HepG2 (cell line): ENCODE measurements at regions not wholly inside any gene's neighbourhood (a gene's known extent, or its start where the extent isn't known, plus 50 kb on each side); places are given as distances from the start of the nearest gene placed in this dataset.

Experiments
- ATAC-seq: fragments of 200-7000 bp; cut with Tn5 transposase; 3 replicates; pipeline ENCODE4 v1.9.1; 2020; ENCODE audit warnings: mild to moderate bottlenecking, moderate library complexity
- BruUV-seq: library from RNA; stranded (reverse); fragments of 400-500 nt; replicated peaks from 2 replicates; lab custom pipeline; 2021; lab: Mats Ljungman, UMichigan
- CTCF ChIA-PET: fragments of 300-600 bp; formaldehyde crosslinking; extraction: SDS; loops from one replicate; lab custom pipeline; 2021; ENCODE audit warnings: low total read pairs, inconsistent platforms, low intra/inter-chr PET ratio; lab: Yijun Ruan, JAX
- POLR2A ChIA-PET: fragments of 350-600 bp; sonication (Branson Sonifier 250); formaldehyde crosslinking; loops from one replicate; lab custom pipeline; 2020; ENCODE audit warnings: antibody characterized with exemption, inconsistent platforms; lab: Yijun Ruan, JAX
- DNase-seq: peaks from one replicate; pipeline ENCODE4 v3.0.0-alpha.2; 2015; ENCODE audit warnings: low spot score
- FAIRE-seq: peaks from 3 replicates; lab custom pipeline; 2011; peaks lifted over from hg19 to GRCh38; lab: Jason Lieb, UNC
- H2AFZ ChIP-seq: one replicate; pipeline ENCODE4 v1.6.1; 2011; ENCODE audit warnings: low read length, inconsistent platforms
- H3K27ac ChIP-seq: fragments of 300-600 bp; 3 replicates; pipeline ENCODE4 v1.8.0; 2011; ENCODE audit warnings: mixed run types, mild to moderate bottlenecking, mixed read lengths, low read length, inconsistent platforms; ENCODE audit not compliant: insufficient read depth; ENCODE audit errors: extremely low read length
- H3K27me3 ChIP-seq, 2 experiments: fragments of 200-600 bp in 1 of 2; 2 replicates in 1 of 2; 3 replicates in 1 of 2; pipeline versions ENCODE4 v1.6.0 to v1.8.0; 2011; ENCODE audit warnings: low read length in 2 of 2, mild to moderate bottlenecking in 2 of 2, moderate library complexity in 2 of 2, inconsistent platforms in 1 of 2; ENCODE audit not compliant: insufficient read depth in 2 of 2, control insufficient read depth in 1 of 2
- H3K36me3 ChIP-seq, 2 experiments: fragments of 200-600 bp in 1 of 2; replicated peaks in 1 of 2; 2 replicates in 1 of 2; 3 replicates in 1 of 2; pipeline versions ENCODE4 v1.5.1 to v1.8.0; 2011; ENCODE audit warnings: low read length in 2 of 2, inconsistent platforms in 1 of 2; ENCODE audit not compliant: insufficient read depth in 2 of 2, control insufficient read depth in 1 of 2
- H3K4me1 ChIP-seq: 2 replicates; pipeline ENCODE4 v1.5.1; 2012; ENCODE audit warnings: low read length, inconsistent platforms; ENCODE audit not compliant: insufficient read depth
- H3K4me2 ChIP-seq: 2 replicates; pipeline ENCODE4 v1.6.0; 2011; ENCODE audit warnings: low read depth, low read length, inconsistent platforms
- H3K4me3 ChIP-seq, 3 experiments: fragments of 200-600 bp in 1 of 3; sonication (generic), shearing (Covaris generic) in 1 of 3; replicated peaks in 1 of 3; 2 replicates each; pipeline ENCODE4 v1.5.1; 2011 to 2016; ENCODE audit warnings: low read length in 3 of 3, inconsistent platforms in 2 of 3, low read depth in 2 of 3, mild to moderate bottlenecking in 2 of 3, control low read depth in 1 of 3, mixed read lengths in 1 of 3; ENCODE audit not compliant: insufficient read depth in 1 of 3
- H3K79me2 ChIP-seq: one replicate; pipeline ENCODE4 v1.6.1; 2011; ENCODE audit warnings: low read length, inconsistent platforms; ENCODE audit not compliant: insufficient read depth
- H3K9ac ChIP-seq: 2 replicates; pipeline ENCODE4 v1.6.0; 2011; ENCODE audit warnings: mild to moderate bottlenecking, low read depth, low read length, inconsistent platforms; ENCODE audit not compliant: insufficient read depth
- H3K9me3 ChIP-seq: 2 replicates; pipeline ENCODE4 v1.5.1; 2012; ENCODE audit warnings: mild to moderate bottlenecking, low read length
- H4K20me1 ChIP-seq: 2 replicates; pipeline ENCODE4 v1.6.0; 2011; ENCODE audit warnings: inconsistent platforms, mild to moderate bottlenecking, low read length, moderate library complexity; ENCODE audit not compliant: insufficient read depth
- NFE2L2 ChIP-seq: fragments of 150-350 bp; IDR thresholded peaks from 2 replicates; pipeline ENCODE4 v1.6.1; 2014; ENCODE audit warnings: low read length
- NFKB2 ChIP-seq: sonication (generic); formaldehyde crosslinking; IDR thresholded peaks from 2 replicates; pipeline ENCODE4 v1.4.0; 2020; ENCODE audit warnings: missing genetic modification reagents, borderline replicate concordance
- SIX1 ChIP-seq: sonication (generic); formaldehyde crosslinking; IDR thresholded peaks from 2 replicates; pipeline ENCODE4 v1.4.0; 2020; ENCODE audit warnings: missing genetic modification reagents, borderline replicate concordance
- YY1 ChIP-seq: IDR thresholded peaks from 2 replicates; pipeline ENCODE4 v1.6.1; 2011; ENCODE audit warnings: low read length, low read depth, moderate library complexity, mild to moderate bottlenecking; ENCODE audit not compliant: insufficient read depth, insufficient replicate concordance
- ZFP82 ChIP-seq: sonication (generic); formaldehyde crosslinking; IDR thresholded peaks from 2 replicates; pipeline ENCODE4 v1.5.1; 2020; ENCODE audit warnings: mild to moderate bottlenecking, missing genetic modification reagents, borderline replicate concordance
- ZMYM4 ChIP-seq: sonication (generic); formaldehyde crosslinking; IDR thresholded peaks from 2 replicates; pipeline ENCODE4 v1.8.1; 2023; ENCODE audit warnings: mild to moderate bottlenecking, missing genetic modification reagents
- ZNF383 ChIP-seq: sonication (generic); formaldehyde crosslinking; IDR thresholded peaks from 2 replicates; pipeline ENCODE4 v1.4.0; 2020; ENCODE audit warnings: missing genetic modification reagents, mild to moderate bottlenecking, borderline replicate concordance
- ZNF549 ChIP-seq: sonication (generic); formaldehyde crosslinking; IDR thresholded peaks from 2 replicates; pipeline ENCODE4 v1.5.0; 2020; ENCODE audit warnings: missing genetic modification reagents
- ZNF563 ChIP-seq: sonication (generic); formaldehyde crosslinking; IDR thresholded peaks from 2 replicates; pipeline ENCODE4 v1.8.0; 2022; ENCODE audit warnings: mild to moderate bottlenecking, moderate library complexity, missing genetic modification reagents
- ZNF841 ChIP-seq: sonication (generic); formaldehyde crosslinking; IDR thresholded peaks from 2 replicates; pipeline ENCODE4 v1.8.1; 2023; ENCODE audit warnings: missing genetic modification reagents, borderline replicate concordance
- WGBS: methylation state at CpG from one replicate; pipeline ENCODE4 v1.1.6; 2017; ENCODE audit warnings: low lambda C conversion rate; 5-methylcytosine and 5-hydroxymethylcytosine counted together
- in situ Hi-C: cut with HindIII; loops from 2 replicates; pipeline ENCODE4 v1.10.0; 2017; ENCODE audit warnings: low pct_unique_long_range_greater_than_20kb; ENCODE audit not compliant: extremely low pct_ligation_motif_present
- intact Hi-C: fragments of 100-400 bp; cut with micrococcal nuclease; formaldehyde crosslinking; loops from one replicate; pipeline ENCODE4 v1.10.0; 2022; ENCODE audit not compliant: unreplicated experiment
- TF ChIP-seq, protein P1 (sequence below): IDR thresholded peaks from 2 replicates; pipeline ENCODE4 v1.6.1; 2016; ENCODE audit warnings: missing compliant biosample characterization, missing genetic modification reagents, borderline replicate concordance
- TF ChIP-seq, protein P2 (sequence below): IDR thresholded peaks from 2 replicates; pipeline ENCODE4 v1.6.1; 2018; ENCODE audit warnings: missing genetic modification reagents, mild to moderate bottlenecking, missing compliant biosample characterization
- TF ChIP-seq, protein P3 (sequence below): sonication (generic); formaldehyde crosslinking; conservative IDR thresholded peaks from 2 replicates; pipeline ENCODE4 v1.8.0; 2022; ENCODE audit warnings: low read depth, missing genetic modification reagents
- TF ChIP-seq, protein P4 (sequence below): sonication (generic); formaldehyde crosslinking; IDR thresholded peaks from 2 replicates; pipeline ENCODE4 v1.8.1; 2023; ENCODE audit warnings: missing genetic modification reagents, mild to moderate bottlenecking, borderline replicate concordance
- TF ChIP-seq, protein P5 (sequence below): sonication (generic); formaldehyde crosslinking; IDR thresholded peaks from 2 replicates; pipeline ENCODE4 v1.9.0; 2021; ENCODE audit warnings: missing genetic modification reagents, borderline replicate concordance

DNA sequence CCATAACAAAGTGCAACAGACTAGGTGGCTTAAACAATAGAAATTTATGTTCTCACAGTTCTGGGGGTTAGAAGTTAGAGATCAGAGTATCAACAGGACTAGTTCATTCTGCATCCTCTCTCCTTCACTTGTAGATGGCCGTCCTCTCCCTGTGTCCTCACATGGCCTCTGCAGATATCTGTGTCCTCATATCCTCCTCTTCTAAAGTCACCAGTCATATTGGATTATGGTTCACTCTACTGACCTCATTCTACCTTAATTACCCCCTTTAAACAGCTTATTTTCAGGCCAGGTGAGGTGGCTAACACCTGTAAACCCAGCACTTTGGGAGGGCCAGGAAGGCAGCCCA lies 135.1 kb downstream of the RAB38 start:
- BruUV-seq, result no TSS peak
- intact Hi-C loops, result no loop called here
- H3K9ac ChIP-seq, result no peak overlapping the region
- no peaks in the 10 kb centered on the region for H4K20me1 ChIP-seq
- 0% methylated on average over 1 of the region's 1 CpG for WGBS
- FAIRE-seq, result no peak
- no peaks in the 10 kb centered on the region for H3K9me3 ChIP-seq
- no peak overlapping the region for H3K4me3 ChIP-seq
- in situ Hi-C loops, result no loop called here
- no peak overlapping the region for H2AFZ ChIP-seq
- H3K4me2 ChIP-seq, result no peak overlapping the region
- no peak overlapping the region for H3K27ac ChIP-seq
- no peak for ATAC-seq
- no peaks in the 10 kb centered on the region for H3K36me3 ChIP-seq
- no peak for DNase-seq
- H3K79me2 ChIP-seq, result no peaks in the 10 kb centered on the region
- no peaks in the 10 kb centered on the region; a peak in 1 of 5 replicates for H3K27me3 ChIP-seq
- H3K4me1 ChIP-seq, result no peaks in the 10 kb centered on the region
- ChIA-PET CTCF (no interaction called here), POLR2A (no interaction called here)
- TF ChIP-seq ZNF841 (CRISPR knock-in tag) (no peak), NFE2L2 (no peak), ZNF383 (no peak), SIX1 (no peak), ZNF563 (CRISPR knock-in tag) (no peak), ZNF549 (CRISPR knock-in tag) (no peak), ZMYM4 (CRISPR knock-in tag) (no peak), YY1 (no peak), ZFP82 (no peak), NFKB2 (CRISPR knock-in tag) (no peak)
- TF ChIP-seq, protein P1, sequence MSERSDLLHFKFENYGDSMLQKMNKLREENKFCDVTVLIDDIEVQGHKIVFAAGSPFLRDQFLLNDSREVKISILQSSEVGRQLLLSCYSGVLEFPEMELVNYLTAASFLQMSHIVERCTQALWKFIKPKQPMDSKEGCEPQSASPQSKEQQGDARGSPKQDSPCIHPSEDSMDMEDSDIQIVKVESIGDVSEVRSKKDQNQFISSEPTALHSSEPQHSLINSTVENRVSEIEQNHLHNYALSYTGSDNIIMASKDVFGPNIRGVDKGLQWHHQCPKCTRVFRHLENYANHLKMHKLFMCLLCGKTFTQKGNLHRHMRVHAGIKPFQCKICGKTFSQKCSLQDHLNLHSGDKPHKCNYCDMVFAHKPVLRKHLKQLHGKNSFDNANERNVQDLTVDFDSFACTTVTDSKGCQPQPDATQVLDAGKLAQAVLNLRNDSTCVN (CRISPR knock-in tag), result no peak
- TF ChIP-seq, protein P2, sequence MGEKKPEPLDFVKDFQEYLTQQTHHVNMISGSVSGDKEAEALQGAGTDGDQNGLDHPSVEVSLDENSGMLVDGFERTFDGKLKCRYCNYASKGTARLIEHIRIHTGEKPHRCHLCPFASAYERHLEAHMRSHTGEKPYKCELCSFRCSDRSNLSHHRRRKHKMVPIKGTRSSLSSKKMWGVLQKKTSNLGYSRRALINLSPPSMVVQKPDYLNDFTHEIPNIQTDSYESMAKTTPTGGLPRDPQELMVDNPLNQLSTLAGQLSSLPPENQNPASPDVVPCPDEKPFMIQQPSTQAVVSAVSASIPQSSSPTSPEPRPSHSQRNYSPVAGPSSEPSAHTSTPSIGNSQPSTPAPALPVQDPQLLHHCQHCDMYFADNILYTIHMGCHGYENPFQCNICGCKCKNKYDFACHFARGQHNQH (CRISPR knock-in tag), result no peak
- TF ChIP-seq, protein P3, sequence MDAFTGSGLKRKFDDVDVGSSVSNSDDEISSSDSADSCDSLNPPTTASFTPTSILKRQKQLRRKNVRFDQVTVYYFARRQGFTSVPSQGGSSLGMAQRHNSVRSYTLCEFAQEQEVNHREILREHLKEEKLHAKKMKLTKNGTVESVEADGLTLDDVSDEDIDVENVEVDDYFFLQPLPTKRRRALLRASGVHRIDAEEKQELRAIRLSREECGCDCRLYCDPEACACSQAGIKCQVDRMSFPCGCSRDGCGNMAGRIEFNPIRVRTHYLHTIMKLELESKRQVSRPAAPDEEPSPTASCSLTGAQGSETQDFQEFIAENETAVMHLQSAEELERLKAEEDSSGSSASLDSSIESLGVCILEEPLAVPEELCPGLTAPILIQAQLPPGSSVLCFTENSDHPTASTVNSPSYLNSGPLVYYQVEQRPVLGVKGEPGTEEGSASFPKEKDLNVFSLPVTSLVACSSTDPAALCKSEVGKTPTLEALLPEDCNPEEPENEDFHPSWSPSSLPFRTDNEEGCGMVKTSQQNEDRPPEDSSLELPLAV (CRISPR knock-in tag), result no peak
- TF ChIP-seq, protein P4, sequence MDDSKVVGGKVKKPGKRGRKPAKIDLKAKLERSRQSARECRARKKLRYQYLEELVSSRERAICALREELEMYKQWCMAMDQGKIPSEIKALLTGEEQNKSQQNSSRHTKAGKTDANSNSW (CRISPR knock-in tag), result no peak
- TF ChIP-seq, protein P5, sequence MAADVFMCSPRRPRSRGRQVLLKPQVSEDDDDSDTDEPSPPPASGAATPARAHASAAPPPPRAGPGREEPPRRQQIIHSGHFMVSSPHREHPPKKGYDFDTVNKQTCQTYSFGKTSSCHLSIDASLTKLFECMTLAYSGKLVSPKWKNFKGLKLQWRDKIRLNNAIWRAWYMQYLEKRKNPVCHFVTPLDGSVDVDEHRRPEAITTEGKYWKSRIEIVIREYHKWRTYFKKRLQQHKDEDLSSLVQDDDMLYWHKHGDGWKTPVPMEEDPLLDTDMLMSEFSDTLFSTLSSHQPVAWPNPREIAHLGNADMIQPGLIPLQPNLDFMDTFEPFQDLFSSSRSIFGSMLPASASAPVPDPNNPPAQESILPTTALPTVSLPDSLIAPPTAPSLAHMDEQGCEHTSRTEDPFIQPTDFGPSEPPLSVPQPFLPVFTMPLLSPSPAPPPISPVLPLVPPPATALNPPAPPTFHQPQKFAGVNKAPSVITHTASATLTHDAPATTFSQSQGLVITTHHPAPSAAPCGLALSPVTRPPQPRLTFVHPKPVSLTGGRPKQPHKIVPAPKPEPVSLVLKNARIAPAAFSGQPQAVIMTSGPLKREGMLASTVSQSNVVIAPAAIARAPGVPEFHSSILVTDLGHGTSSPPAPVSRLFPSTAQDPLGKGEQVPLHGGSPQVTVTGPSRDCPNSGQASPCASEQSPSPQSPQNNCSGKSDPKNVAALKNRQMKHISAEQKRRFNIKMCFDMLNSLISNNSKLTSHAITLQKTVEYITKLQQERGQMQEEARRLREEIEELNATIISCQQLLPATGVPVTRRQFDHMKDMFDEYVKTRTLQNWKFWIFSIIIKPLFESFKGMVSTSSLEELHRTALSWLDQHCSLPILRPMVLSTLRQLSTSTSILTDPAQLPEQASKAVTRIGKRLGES (CRISPR knock-in tag), result no peak
